ENCODE measurements at regions not wholly inside any gene's neighbourhood (a gene's known extent, or its start where the extent isn't known, plus 50 kb on each side); places are given as distances from the start of the nearest gene placed in this dataset.
A peak's percentile ranks its signal among the peaks of the same experiment; 100 is the strongest.
"Not testable (repeated sequence)": the region's sequence is repeated elsewhere in the genome, so short reads cannot be mapped to it uniquely, and the experiment has no call there.

DNA sequence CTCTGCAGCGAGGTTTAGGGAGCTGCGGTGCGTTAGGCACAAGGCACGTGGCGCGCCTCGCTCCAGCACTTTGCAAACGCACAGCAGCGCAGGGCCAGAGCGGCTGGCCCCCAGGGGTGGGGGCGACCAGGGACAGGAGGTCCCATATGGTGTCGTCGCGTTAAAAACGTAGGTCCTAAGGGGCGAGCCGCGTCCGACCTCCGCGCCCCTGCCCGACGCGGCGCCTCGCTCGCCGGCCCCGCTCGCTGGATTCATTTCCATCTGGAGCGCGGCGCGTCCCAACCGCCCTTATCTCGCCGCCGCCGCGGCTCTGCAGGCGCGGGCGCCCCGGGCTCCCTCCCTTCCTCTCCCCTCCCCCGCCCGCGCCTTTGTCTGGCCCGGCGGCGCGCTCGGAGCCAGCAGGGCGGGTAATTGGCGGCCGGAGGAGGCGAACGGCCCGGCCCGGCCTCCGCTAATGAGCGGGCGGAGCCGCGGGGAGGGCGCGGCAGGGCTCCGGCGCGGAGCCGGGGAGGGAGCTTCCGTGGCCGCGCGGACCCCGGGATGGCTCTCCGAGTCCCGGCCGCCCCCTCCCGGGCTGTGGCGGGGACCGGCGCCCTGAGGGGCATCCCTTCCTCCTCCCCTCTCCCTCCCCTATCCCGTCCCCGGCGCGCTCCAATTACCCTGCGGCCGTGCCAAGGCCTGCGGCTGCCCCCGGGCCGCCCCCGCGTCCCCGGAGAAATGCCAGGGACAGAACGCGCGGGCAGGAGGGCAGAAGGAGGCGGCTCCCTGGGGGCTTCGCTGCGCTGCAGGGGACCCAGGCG, 409.0 kb downstream of the BCOR start:
- peak; percentile 59 for DNase-seq

DNA sequence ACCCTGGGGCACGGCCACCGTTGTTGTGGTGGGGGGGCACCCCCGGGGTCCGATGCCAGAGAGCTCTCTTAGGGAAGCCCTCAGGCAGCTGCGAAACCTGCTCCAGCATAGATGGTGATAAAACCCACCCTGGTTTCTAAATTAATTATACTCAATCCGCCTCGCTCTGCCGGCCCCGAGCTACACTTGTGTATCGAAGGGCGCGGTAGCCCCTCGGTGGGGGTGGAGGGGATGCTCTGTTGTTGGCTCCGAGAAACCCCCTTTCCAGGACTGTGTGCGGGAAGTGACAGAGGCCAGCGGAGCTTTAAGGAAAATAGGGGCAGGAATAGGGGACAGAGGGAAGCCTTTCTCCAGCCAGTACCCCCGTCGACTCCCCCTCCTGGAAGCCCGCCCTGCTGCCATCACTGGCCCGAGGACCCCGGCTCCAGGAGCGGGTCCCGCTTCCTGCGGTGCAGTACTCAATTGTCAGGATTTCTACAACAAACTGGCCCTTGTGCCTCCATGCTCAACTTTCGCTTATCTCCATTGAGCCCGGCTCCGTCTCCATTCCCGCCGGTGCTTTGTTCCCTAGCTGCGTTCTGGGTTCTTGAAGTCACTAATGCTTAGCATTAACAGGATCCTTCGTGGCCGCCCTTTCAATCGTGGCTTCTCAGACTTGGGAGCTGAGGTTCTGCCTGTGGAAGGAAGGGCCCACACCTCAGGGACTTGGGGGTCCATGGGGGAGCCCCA, 408.2 kb downstream of the BCOR start:
- DNase-seq, result no peak

GRCh38 chrX:39690541-39691415, 407.0 kb downstream of the BCOR start:
- DNase-seq, result no peak

DNA sequence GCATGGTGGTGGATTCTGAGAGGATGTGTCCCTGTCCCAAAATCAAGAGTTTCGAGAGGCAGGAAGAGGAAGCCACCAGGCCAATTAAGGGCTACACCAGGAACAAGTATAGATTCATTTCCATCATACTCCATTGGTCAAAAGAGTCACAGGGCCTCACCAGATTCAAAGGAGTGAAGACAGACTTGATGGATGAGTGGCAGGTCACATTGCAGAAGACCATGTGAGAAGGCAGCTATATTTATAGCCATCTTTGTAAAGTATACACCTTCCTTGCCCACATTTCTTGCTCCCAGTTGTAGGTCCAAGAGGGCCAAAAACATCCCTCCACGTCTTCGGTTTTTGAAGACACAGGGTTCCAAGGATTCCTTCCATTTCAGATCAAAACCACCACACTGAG, 406.0 kb downstream of the BCOR start:
- no peak for DNase-seq

GRCh38 chrX:39692796-39693195, 405.0 kb downstream of the BCOR start:
- no peak for DNase-seq

DNA sequence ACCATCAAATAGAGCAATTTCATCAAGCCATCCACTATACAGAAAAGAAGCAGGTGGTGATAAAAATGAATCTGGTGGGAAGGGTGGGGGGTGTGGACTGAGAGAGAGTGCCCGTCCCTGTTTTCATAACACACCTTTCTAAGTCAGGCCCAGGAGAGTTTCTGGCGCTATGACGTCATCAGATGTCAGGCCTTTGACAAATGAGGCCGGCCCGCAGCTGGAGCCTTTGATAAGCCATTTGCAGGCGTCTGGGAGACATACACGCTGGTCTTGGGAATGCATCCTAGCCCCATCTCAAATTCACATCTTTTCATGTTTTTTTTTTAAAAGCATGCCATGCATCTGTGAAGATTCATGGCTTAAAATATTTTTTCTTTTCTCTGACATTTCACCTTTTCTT, 404.5 kb downstream of the BCOR start:
- DNase-seq, result no peak

- not testable (repeated sequence) for DNase-seq
These were observed 395.1 kb downstream of the BCOR start for GRCh38 chrX:39702636-39703035.

GRCh38 chrX:39703307-39703706, 394.5 kb downstream of the BCOR start:
- no peak for DNase-seq

GRCh38 chrX:39704590-39704989, 393.2 kb downstream of the BCOR start:
- DNase-seq, result no peak

DNA sequence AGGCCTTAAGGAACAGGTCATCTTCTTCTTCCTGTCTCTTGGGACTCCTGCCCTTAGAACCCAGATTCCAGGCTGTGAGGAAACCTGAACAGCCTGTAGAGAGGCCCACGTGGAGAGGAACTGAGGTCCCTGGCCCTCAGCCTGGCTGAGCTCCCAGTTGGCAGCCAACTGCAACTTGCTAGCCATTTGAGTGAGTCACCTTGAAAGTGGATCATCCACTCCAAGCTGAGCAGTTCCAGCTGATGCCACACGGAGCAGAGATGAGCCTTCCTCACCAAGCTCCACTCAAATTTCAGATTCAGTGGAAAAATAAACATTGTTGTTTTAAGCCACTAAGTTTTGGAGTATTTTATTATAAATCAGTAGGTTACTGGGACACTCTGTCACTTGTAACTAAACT, 392.5 kb downstream of the BCOR start:
- peak; percentile 32 for DNase-seq

GRCh38 chrX:39709364-39709763, 388.4 kb downstream of the BCOR start:
- no peak for DNase-seq

DNA sequence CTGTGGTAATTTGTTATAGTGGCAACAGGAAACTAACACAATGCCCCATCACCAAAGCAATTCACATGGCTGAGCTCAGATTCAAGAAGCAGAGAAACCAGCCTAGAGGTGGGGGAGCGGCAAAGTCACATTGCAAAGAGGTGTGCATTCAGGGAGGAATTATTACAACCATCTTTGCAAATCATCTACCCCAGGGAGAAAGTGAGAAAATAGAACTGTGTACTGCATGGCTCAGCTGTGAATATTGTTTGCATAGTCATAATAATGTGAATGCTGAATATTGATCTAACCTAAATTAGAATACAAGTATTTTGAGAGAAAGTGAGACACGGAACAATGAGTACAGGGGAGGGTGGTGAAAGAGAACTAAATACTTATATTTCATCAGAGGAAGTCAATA, 387.9 kb downstream of the BCOR start:
- no peak for DNase-seq

GRCh38 chrX:39710776-39711175, 387.0 kb downstream of the BCOR start:
- DNase-seq, result no peak

DNA sequence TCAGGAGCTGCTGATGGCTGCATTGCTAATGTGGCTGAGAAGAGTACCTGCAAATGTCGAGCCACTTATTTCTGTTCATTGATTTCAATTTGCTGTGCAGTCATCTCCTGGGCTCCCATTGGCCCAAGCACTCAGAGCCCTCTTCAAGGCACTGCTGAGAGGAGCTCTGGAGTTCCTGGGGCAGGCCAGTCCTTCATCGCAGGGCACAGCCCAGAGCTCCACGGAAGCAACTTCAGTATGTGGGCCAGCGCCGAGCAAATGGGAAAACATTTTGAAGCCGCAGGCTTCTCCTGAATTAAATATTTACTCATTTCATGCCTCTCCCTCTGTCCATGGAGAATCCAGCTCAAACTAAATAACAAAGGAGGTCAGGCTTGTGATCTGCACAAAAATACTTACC, 383.3 kb downstream of the BCOR start:
- DNase-seq, result no peak

GRCh38 chrX:39716401-39716800, 381.4 kb downstream of the BCOR start:
- no peak for DNase-seq

- no peak for DNase-seq
These were observed 380.8 kb downstream of the BCOR start for GRCh38 chrX:39716802-39717540.

DNA sequence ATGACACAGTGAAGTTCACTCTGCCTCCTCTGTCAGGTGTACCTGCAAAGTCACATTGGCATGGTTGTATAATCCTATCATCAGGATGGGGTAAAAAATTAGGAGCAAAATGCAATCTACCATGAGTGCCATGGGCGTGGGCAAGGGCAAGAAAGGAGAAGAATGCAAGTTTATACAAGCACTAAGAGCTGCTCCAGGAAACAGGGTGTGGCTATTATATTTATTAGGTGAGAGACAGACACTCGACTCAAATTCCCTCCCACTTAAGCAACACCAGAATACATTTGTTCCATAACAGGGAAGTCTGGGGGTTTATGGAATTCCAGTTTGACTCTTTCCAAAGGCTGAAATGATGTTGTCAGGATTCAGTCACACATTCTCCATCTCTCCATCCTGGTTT, 378.8 kb downstream of the BCOR start:
- no peak for DNase-seq

DNA sequence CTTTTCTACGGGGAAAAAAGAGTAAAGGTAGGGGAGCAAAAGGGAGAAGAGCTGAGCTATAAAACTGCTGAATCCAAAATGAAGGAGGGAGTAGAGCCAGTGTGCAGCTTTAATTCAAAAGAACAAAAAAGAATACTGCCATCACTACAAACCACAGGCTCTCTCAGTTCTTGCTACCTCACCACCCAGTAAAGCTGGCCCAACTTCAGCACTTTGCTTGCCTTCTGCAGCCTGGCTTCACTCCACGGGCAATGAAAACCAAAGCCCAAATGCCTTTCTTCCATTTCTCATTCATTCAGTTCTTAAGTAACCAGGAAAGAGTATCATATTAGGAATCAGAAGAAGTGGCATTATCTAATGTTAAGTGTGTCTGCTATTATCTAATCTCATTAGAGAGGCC, 376.8 kb downstream of the BCOR start:
- DNase-seq, result no peak

- DNase-seq, result no peak
These were observed 376.0 kb downstream of the BCOR start for GRCh38 chrX:39721566-39722279.

DNA sequence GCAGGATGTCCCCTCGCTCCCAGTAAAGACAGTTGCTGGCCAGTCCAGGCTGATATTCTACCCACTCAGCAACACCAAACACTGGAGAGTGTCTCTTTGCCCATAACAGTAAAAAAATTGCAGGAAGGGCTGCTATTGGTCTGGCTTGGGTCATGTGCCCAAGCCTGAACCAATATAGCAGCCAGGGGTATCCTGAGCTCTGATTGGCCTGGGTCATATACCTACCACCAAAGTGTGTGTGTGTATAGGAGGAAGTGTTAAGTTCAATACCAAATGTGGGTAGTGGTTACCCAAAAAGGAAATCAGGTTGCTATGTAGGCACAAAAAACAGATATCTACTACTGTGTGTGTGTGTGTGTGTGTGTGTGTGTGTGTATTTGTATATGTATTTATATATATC, 373.2 kb downstream of the BCOR start:
- no peak for DNase-seq

DNA sequence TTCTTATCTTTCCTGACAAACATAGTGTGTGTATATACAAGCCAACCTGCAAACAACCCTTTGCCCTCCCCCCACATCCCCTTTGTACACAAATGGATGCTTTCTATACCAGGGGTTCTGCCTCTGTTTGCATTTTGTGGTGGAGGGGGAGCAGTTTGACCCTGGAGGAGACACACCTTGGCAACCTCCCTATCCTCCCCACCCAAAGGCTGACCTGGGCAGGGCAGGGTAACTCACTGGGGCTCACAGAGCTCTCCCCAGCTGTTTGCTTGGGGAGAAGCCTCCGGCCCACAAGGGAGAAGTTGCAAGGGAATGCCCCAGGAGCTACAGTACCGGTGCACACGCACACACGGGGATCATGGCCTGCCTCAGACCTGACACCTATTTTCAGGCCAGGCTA, 372.6 kb downstream of the BCOR start:
- no peak for DNase-seq
